ENCODE measurements at regions not wholly inside any gene's neighbourhood (a gene's known extent, or its start where the extent isn't known, plus 50 kb on each side); places are given as distances from the start of the nearest gene placed in this dataset.

- TF ChIP-seq CTCF (IDR thresholded peaks at IDR 0.05; ENCODE audit: poor library complexity) (no peak), EZH2 (IDR thresholded peaks at IDR 0.05; ENCODE audit: borderline replicate concordance) (no peak)
Measured at GRCh38 chr14:97506626-97507025, 709.4 kb downstream of the VRK1 start.
